Activated B cell treated with CpG ODN at 0.5 μM for 24 hours (primary cell): ENCODE measurements at regions not wholly inside any gene's neighbourhood (a gene's known extent, or its start where the extent isn't known, plus 50 kb on each side); places are given as distances from the start of the nearest gene placed in this dataset.

Experiments used
- ATAC-seq: fragments of 200-7000 bp; cut with Tn5 transposase; one replicate; pipeline ENCODE4 v1.10.0; 2021; ENCODE audit warnings: low read depth, mild to moderate bottlenecking, moderate library complexity
- CTCF ChIA-PET: fragments of 350-600 bp; sonication (Branson Sonifier 250); formaldehyde crosslinking; loops from one replicate; lab custom pipeline; 2021; ENCODE audit warnings: antibody characterized with exemption; lab: Charles Lee
- POLR2A ChIA-PET: fragments of 350-600 bp; sonication (Branson Sonifier 250); formaldehyde crosslinking; loops from one replicate; lab custom pipeline; 2021; ENCODE audit warnings: antibody characterized with exemption; lab: Charles Lee
- DNase-seq: peaks from one replicate; pipeline ENCODE4 v3.0.0; 2022
- H3K27ac Mint-ChIP-seq: one replicate; pipeline ENCODE4 v1.8.0; 2020; ENCODE audit warnings: mixed read lengths
- H3K27me3 Mint-ChIP-seq: one replicate; pipeline ENCODE4 v1.8.0; 2021; ENCODE audit warnings: mixed read lengths
- H3K36me3 Mint-ChIP-seq: one replicate; pipeline ENCODE4 v1.8.0; 2021; ENCODE audit warnings: low read depth, mixed read lengths
- H3K4me1 Mint-ChIP-seq: one replicate; pipeline ENCODE4 v1.8.0; 2021; ENCODE audit warnings: mixed read lengths
- H3K4me3 Mint-ChIP-seq: one replicate; pipeline ENCODE4 v1.8.0; 2020; ENCODE audit warnings: mild to moderate bottlenecking, mixed read lengths
- H3K9me3 Mint-ChIP-seq: one replicate; pipeline ENCODE4 v1.8.0; 2020; ENCODE audit warnings: mixed read lengths
- CTCF ChIP-seq: fragments of 200-600 bp; IDR thresholded peaks from one replicate; pipeline ENCODE4 v1.8.0; 2022; ENCODE audit warnings: antibody characterized with exemption, mild to moderate bottlenecking
- intact Hi-C: fragments of 100-400 bp; cut with micrococcal nuclease; formaldehyde crosslinking; loops from one replicate; pipeline ENCODE4 v1.15.1; 2024

GRCh38 chr3:132966374-132966773 is 71.8 kb upstream of the TMEM108 start:
- Mint-ChIP-seq H3K27ac (no peak overlapping the region), H3K4me3 (no peak overlapping the region), H3K4me1 (no peaks in the 10 kb centered on the region), H3K9me3 (peaks cover 4% of the 10 kb centered on the region), H3K36me3 (no peaks in the 10 kb centered on the region), H3K27me3 (no peaks in the 10 kb centered on the region)
- intact Hi-C loops = no loop called here
- ATAC-seq (no peak), DNase-seq (no peak)
- no peak for TF ChIP-seq CTCF
- ChIA-PET POLR2A (no interaction called here), CTCF (no interaction called here)

- ATAC-seq (no peak), DNase-seq (no peak)
- Mint-ChIP-seq H3K9me3 (peaks cover 2% of the 10 kb centered on the region), H3K36me3 (no peaks in the 10 kb centered on the region), H3K4me1 (no peaks in the 10 kb centered on the region), H3K4me3 (no peak overlapping the region), H3K27ac (no peak overlapping the region), H3K27me3 (no peaks in the 10 kb centered on the region)
- ChIA-PET POLR2A (no interaction called here), CTCF (no interaction called here)
- intact Hi-C loops = no loop called here
- TF ChIP-seq CTCF = no peak
Measured at GRCh38 chr3:132964266-132964665, 73.9 kb upstream of the TMEM108 start.

- no peak for TF ChIP-seq CTCF
- intact Hi-C loops = no loop called here
- no peak overlapping the region for H3K4me3 Mint-ChIP-seq
- ChIA-PET CTCF (no interaction called here), POLR2A (no interaction called here)
- peaks cover 2% of the 10 kb centered on the region for H3K9me3 Mint-ChIP-seq
- ATAC-seq (no peak), DNase-seq (no peak)
- no peaks in the 10 kb centered on the region for H3K36me3 Mint-ChIP-seq
- no peak overlapping the region for H3K27ac Mint-ChIP-seq
- H3K27me3 Mint-ChIP-seq = no peaks in the 10 kb centered on the region
- H3K4me1 Mint-ChIP-seq = no peaks in the 10 kb centered on the region
Measured at GRCh38 chr3:132963786-132964185, 74.4 kb upstream of the TMEM108 start.

- no peak for ATAC-seq
- Mint-ChIP-seq H3K9me3 (peaks cover 2% of the 10 kb centered on the region), H3K36me3 (no peaks in the 10 kb centered on the region), H3K4me1 (no peaks in the 10 kb centered on the region), H3K27me3 (peaks cover 9% of the 10 kb centered on the region), H3K4me3 (no peak overlapping the region), H3K27ac (no peak overlapping the region)
- no peak for DNase-seq
- ChIA-PET CTCF (no interaction called here), POLR2A (no interaction called here)
- TF ChIP-seq CTCF = no peak
- intact Hi-C loops = no loop called here
Measured at GRCh38 chr3:132961991-132962390, 76.2 kb upstream of the TMEM108 start.

GRCh38 chr3:132953683-132954082 is 84.5 kb upstream of the TMEM108 start:
- ChIA-PET POLR2A (no interaction called here), CTCF (no interaction called here)
- no peaks in the 10 kb centered on the region for H3K9me3 Mint-ChIP-seq
- no peak for TF ChIP-seq CTCF
- ATAC-seq (no peak), DNase-seq (no peak)
- no peaks in the 10 kb centered on the region for H3K4me1 Mint-ChIP-seq
- intact Hi-C loops = no loop called here
- no peak overlapping the region for H3K27ac Mint-ChIP-seq
- no peaks in the 10 kb centered on the region for H3K36me3 Mint-ChIP-seq
- H3K4me3 Mint-ChIP-seq = no peak overlapping the region
- H3K27me3 Mint-ChIP-seq = peaks cover 18% of the 10 kb centered on the region
